ENCODE measurements at regions not wholly inside any gene's neighbourhood (a gene's known extent, or its start where the extent isn't known, plus 50 kb on each side); places are given as distances from the start of the nearest gene placed in this dataset.
"Not testable (repeated sequence)": the region's sequence is repeated elsewhere in the genome, so short reads cannot be mapped to it uniquely, and the experiment has no call there.

DNA sequence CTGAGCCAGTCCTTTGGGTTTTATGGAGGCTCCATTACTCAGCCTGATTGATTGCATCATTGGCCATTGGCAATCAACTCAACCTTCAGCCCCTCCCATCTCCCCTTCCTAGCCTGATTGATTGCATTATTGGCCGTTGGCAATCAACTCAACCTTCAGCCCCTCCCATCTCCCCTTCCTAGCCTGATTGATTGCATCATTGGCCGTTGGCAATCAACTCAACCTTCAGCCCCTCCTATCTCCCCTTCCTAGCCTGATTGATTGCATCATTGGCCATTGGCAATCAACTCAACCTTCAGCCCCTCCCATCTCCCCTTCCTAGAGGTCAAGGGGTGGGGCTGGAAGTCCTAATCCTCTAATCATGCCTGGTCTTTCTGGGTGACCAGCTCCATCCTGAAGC is 103.8 kb upstream of the LRPAP1 start:
- not testable (repeated sequence) for TF ChIP-seq EZH2 (IDR thresholded peaks at IDR 0.05; ENCODE audit: insufficient read depth, poor library complexity, severe bottlenecking); EZH2phosphoT487 (IDR thresholded peaks at IDR 0.05; ENCODE audit: insufficient read depth, low read depth)

Measured in GM23248 (cell line).